Kidney epithelial cell (primary cell): ENCODE measurements at regions not wholly inside any gene's neighbourhood (a gene's known extent, or its start where the extent isn't known, plus 50 kb on each side); places are given as distances from the start of the nearest gene placed in this dataset.

ENCODE experiments used
- DNase-seq: peaks from one replicate; pipeline ENCODE4 v3.0.0-alpha.2; 2010; ENCODE audit warnings: low read depth
- H3K27me3 ChIP-seq: 2 replicates; pipeline ENCODE4 v1.6.0; 2011; ENCODE audit warnings: low read length; ENCODE audit not compliant: control insufficient read depth, insufficient read depth
- H3K36me3 ChIP-seq: 2 replicates; pipeline ENCODE4 v1.5.1; 2011; ENCODE audit warnings: low read length; ENCODE audit not compliant: control insufficient read depth, insufficient read depth
- H3K4me3 ChIP-seq: 2 replicates; pipeline ENCODE4 v1.5.1; 2011; ENCODE audit warnings: low read depth, mild to moderate bottlenecking, control low read depth, low read length
- CTCF ChIP-seq: IDR thresholded peaks from 2 replicates; pipeline ENCODE4 v1.5.1; 2011; ENCODE audit warnings: mild to moderate bottlenecking, moderate library complexity, low read length, control low read depth, inconsistent platforms; ENCODE audit not compliant: insufficient read depth, poor library complexity, severe bottlenecking

- peaks cover 1% of the 10 kb centered on the region for H3K36me3 ChIP-seq
- no peak for DNase-seq
- no peak for TF ChIP-seq CTCF
- H3K4me3 ChIP-seq, result no peak overlapping the region
- H3K27me3 ChIP-seq, result no peaks in the 10 kb centered on the region
Observed at GRCh38 chr12:107429006-107429705, 256.4 kb upstream of the PWP1 start.

GRCh38 chr12:107431942-107432341 lies 253.7 kb upstream of the PWP1 start:
- no peak for DNase-seq
- Histone ChIP-seq H3K27me3 (no peaks in the 10 kb centered on the region), H3K4me3 (no peak overlapping the region), H3K36me3 (peaks cover 1% of the 10 kb centered on the region)
- no peak for TF ChIP-seq CTCF

GRCh38 chr12:107435072-107435471 lies 250.5 kb upstream of the PWP1 start:
- no peaks in the 10 kb centered on the region for H3K27me3 ChIP-seq
- no peak overlapping the region for H3K4me3 ChIP-seq
- DNase-seq, result no peak
- no peaks in the 10 kb centered on the region for H3K36me3 ChIP-seq
- no peak for TF ChIP-seq CTCF

GRCh38 chr12:107435520-107435919 lies 250.1 kb upstream of the PWP1 start:
- TF ChIP-seq CTCF, result no peak
- DNase-seq, result no peak
- Histone ChIP-seq H3K27me3 (no peaks in the 10 kb centered on the region), H3K4me3 (no peak overlapping the region), H3K36me3 (no peaks in the 10 kb centered on the region)

- DNase-seq, result peak; percentile 67
- H3K27me3 ChIP-seq, result no peaks in the 10 kb centered on the region
- H3K4me3 ChIP-seq, result no peak overlapping the region
- TF ChIP-seq CTCF, result no peak
- H3K36me3 ChIP-seq, result no peaks in the 10 kb centered on the region
Observed at GRCh38 chr12:107436376-107436775, 249.2 kb upstream of the PWP1 start.

- Histone ChIP-seq H3K27me3 (no peaks in the 10 kb centered on the region), H3K4me3 (no peak overlapping the region), H3K36me3 (no peaks in the 10 kb centered on the region)
- DNase-seq, result no peak
- TF ChIP-seq CTCF, result no peak
Observed at GRCh38 chr12:107436836-107437235, 248.8 kb upstream of the PWP1 start.
